Adrenal gland (tissue), 9 donors: ENCODE measurements at regions not wholly inside any gene's neighbourhood (a gene's known extent, or its start where the extent isn't known, plus 50 kb on each side); places are given as distances from the start of the nearest gene placed in this dataset.

Source experiments
- DNase-seq, 7 donors: peaks; one replicate each; pipeline ENCODE4 v3.0.0-alpha.2; 2019 to 2020
- H3K27ac ChIP-seq, 5 donors: fragments of 200-600 bp; sonication (generic) in 4 of 5; 1 replicate in 3 of 5; 2 replicates in 2 of 5; pipeline versions ENCODE4 v1.5.1 to v1.8.0; 2016 to 2020; ENCODE audit warnings: mild to moderate bottlenecking in 1 of 5
- H3K27me3 ChIP-seq: fragments of 200-600 bp; 2 replicates; pipeline ENCODE4 v1.8.0; 2021
- H3K36me3 ChIP-seq, 2 donors: fragments of 200-600 bp; replicated peaks in 1 of 2; 1 replicate in 1 of 2; 2 replicates in 1 of 2; pipeline versions ENCODE4 v1.5.1 to v1.8.0; 2018 to 2022
- H3K4me1 ChIP-seq, 2 donors: fragments of 200-600 bp; replicated peaks in 1 of 2; 1 replicate in 1 of 2; 2 replicates in 1 of 2; pipeline versions ENCODE4 v1.5.1 to v1.8.0; 2018 to 2021
- H3K4me3 ChIP-seq, 4 donors: fragments of 200-600 bp; sonication (generic) in 3 of 4; one replicate each; pipeline ENCODE4 v1.5.1; 2016 to 2018
- H3K9me3 ChIP-seq, 3 donors: fragments of 200-600 bp; sonication (generic) in 1 of 3; replicated peaks in 1 of 3; 1 replicate in 2 of 3; 2 replicates in 1 of 3; pipeline versions ENCODE4 v1.5.1 to v1.8.0; 2016 to 2021
- CTCF ChIP-seq, 6 experiments: fragments of 450-650 bp in 4 of 6; fragments of 200-600 bp in 2 of 6; sonication (generic) in 1 of 6; IDR thresholded peaks; 1 replicate in 5 of 6; 2 replicates in 1 of 6; pipeline versions ENCODE4 v1.5.1 to v1.8.0; 2016 to 2021; ENCODE audit warnings: antibody characterized with exemption in 6 of 6, mild to moderate bottlenecking in 2 of 6, moderate library complexity in 1 of 6
- POLR2A ChIP-seq, 2 donors: fragments of 450-650 bp; IDR thresholded peaks; one replicate each; pipeline ENCODE4 v1.6.1; 2017; ENCODE audit warnings: antibody characterized with exemption in 2 of 2, mild to moderate bottlenecking in 2 of 2, moderate library complexity in 1 of 2
- WGBS, 4 donors: extraction: QIAGEN DNeasy Blood & Tissue Kit in 2 of 4; methylation state at CpG; one replicate each; pipeline versions ENCODE4 v1.1.5 to v1.1.7; 2013 to 2017; 5-methylcytosine and 5-hydroxymethylcytosine counted together
- intact Hi-C, 2 donors: fragments of 100-400 bp; cut with DNase I; formaldehyde crosslinking; loops; one replicate each; pipeline versions ENCODE4 v1.14.1 to v1.15.0; 2022 to 2023
- donor health status: healthy with polysubstance abuse.
- donor health status: Bipolar disorder and iron deficiency.
- donor health status: DM: yes; HTN: yes; CAD: no.
- donor health status: DM: no; HTN: no; CAD: no.
- donor health status: DM: no; HTN: no; CAD: no.

- Histone ChIP-seq H3K27me3 (no peaks in the 10 kb centered on the region), H3K4me1 (no peaks in the 10 kb centered on the region), H3K27ac (no peak overlapping the region), H3K36me3 (no peaks in the 10 kb centered on the region), H3K4me3 (no peak overlapping the region), H3K9me3 (no peaks in the 10 kb centered on the region)
- intact Hi-C loops = no loop called here
- no peak for TF ChIP-seq POLR2A (IDR thresholded peaks at IDR 0.05)
- TF ChIP-seq CTCF (IDR thresholded peaks at IDR 0.05) = no peak
- no peak for DNase-seq
- 58 to 72% (median 64%) methylated on average over 3 of the region's 3 CpGs for WGBS, 4 donors
Measured at GRCh38 chr6:113662093-113662665, 195.0 kb upstream of the MARCKS start.

- H3K4me3 ChIP-seq = no peak overlapping the region
- H3K36me3 ChIP-seq = no peaks in the 10 kb centered on the region
- 41 to 53% (median 48%) methylated on average over 2 of the region's 2 CpGs for WGBS, 4 donors
- TF ChIP-seq CTCF (IDR thresholded peaks at IDR 0.05) = no peak
- no peak for TF ChIP-seq POLR2A (IDR thresholded peaks at IDR 0.05)
- no peak overlapping the region for H3K27ac ChIP-seq
- no peaks in the 10 kb centered on the region for H3K27me3 ChIP-seq
- no peaks in the 10 kb centered on the region for H3K9me3 ChIP-seq
- no peak for DNase-seq
- intact Hi-C loops = no loop called here
- no peaks in the 10 kb centered on the region for H3K4me1 ChIP-seq
Measured at GRCh38 chr6:113662688-113663333, 194.3 kb upstream of the MARCKS start.

GRCh38 chr6:113664909-113665308 lies 192.2 kb upstream of the MARCKS start:
- TF ChIP-seq CTCF (IDR thresholded peaks at IDR 0.05) (no peak), POLR2A (IDR thresholded peaks at IDR 0.05) (no peak)
- Histone ChIP-seq H3K9me3 (no peaks in the 10 kb centered on the region), H3K4me1 (peaks cover 0 to 7% of the 10 kb centered on the region in 2 donors), H3K4me3 (no peak overlapping the region), H3K27me3 (no peaks in the 10 kb centered on the region), H3K36me3 (no peaks in the 10 kb centered on the region), H3K27ac (no peak overlapping the region)
- 92 to 98% (median 95%) methylated on average over 2 of the region's 2 CpGs for WGBS, 4 donors
- intact Hi-C loops = no loop called here
- no peak for DNase-seq

- Histone ChIP-seq H3K27ac (no peak overlapping the region), H3K4me3 (no peak overlapping the region)
- WGBS, 4 donors = 48 to 72% (median 61%) methylated on average over 1 of the region's 1 CpG
Measured at GRCh38 chr6:113668641-113669408, 188.3 kb upstream of the MARCKS start.

More at GRCh38 chr6:113668641-113669408, 188.3 kb upstream of the MARCKS start:
- peaks cover 0 to 7% of the 10 kb centered on the region in 2 donors for H3K4me1 ChIP-seq
- TF ChIP-seq CTCF (IDR thresholded peaks at IDR 0.05) (no peak), POLR2A (IDR thresholded peaks at IDR 0.05) (no peak)
- intact Hi-C loops = no loop called here
- no peak for DNase-seq
- H3K27me3 ChIP-seq = no peaks in the 10 kb centered on the region
- H3K9me3 ChIP-seq = no peaks in the 10 kb centered on the region
- H3K36me3 ChIP-seq = no peaks in the 10 kb centered on the region
